ENCODE measurements at regions not wholly inside any gene's neighbourhood (a gene's known extent, or its start where the extent isn't known, plus 50 kb on each side); places are given as distances from the start of the nearest gene placed in this dataset.
"Not testable (repeated sequence)": the region's sequence is repeated elsewhere in the genome, so short reads cannot be mapped to it uniquely, and the experiment has no call there.

DNA sequence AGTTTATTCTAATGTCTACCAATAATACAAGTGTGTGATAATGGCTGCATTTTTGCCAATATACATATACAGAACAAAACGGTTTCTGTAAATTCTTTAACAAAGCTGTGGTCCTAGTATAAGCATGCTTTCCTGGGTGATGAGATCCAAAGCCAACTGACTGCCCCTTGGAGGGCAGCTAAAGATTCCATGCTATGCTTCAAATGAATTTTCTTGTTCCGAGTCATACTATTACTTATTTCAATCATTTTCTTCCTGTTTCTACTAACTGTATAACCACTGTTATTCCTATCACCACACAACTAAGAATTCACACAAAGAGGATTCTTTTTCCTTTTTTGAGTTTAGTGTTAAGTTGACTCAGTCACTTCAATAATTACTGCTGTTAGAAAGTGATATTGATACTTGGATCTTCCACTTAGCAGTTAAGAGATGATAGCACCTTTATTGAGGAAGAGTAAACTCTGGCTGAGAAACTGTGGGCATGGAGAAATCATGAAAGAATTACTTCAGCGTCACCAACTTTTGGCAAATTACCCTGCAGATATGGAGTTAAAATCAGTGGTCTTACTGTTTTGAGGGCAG is 197.5 kb downstream of the ARL4A start:
- DNase-seq (ENCODE audit: low read depth, low spot score): no peak

DNA sequence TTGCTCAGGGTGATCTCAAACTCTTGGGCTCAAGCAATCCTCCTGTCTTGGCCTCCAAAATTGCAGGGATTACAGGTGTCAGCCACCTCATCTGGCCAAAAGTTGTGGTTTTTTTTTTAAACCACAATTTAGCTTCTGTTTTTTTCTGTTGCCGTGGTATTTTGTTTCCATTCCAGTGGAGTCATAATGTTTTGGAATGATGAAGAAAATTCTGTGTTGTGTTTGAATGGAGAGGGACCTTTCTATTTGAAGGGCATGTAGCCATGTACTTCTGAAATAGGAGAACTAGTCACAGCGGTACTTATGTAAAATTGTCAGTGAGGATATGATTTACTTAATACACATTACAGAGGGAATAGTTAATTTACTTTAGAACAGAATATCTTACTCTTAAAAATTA is 201.3 kb downstream of the ARL4A start:
- no peak for DNase-seq (ENCODE audit: low read depth, low spot score)

DNA sequence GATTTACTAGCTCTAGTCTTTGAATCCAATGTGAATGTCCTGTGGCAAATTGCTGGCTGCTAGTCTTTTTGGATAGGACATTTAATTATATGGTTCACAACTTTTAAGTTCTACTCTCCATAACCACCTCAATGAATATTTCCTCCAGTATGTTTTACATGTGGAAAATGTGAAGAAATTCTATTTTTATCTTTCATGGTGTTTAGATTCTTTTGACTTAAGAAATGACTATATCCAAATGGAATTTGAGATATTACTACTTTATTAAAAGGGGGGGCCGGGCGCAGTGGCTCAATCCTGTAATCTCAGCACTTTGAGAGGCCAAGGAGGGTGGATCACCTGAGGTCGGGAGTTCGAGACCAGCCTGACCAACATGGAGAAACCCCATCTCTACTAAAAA is 202.0 kb downstream of the ARL4A start:
- no peak for DNase-seq (ENCODE audit: low read depth, low spot score)

DNA sequence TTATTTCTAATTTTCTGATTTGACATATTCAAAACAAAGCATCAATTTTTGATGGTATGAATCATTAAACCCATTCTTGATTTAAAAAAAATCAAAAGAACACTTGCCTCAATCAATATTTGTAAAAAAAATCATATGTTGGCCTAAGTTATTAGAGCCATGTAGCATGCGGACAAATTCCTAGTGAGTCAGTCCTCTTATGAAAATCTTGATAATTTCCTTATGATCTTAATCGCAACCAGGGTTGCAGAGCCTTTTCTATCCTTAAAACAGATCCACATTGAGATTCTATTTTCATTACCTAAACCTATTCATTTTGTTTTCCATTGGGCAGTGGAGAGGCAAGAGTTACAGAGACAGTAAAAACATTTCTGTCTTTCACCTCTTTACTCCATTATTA is 203.2 kb downstream of the ARL4A start:
- no peak for DNase-seq (ENCODE audit: low read depth, low spot score)

DNA sequence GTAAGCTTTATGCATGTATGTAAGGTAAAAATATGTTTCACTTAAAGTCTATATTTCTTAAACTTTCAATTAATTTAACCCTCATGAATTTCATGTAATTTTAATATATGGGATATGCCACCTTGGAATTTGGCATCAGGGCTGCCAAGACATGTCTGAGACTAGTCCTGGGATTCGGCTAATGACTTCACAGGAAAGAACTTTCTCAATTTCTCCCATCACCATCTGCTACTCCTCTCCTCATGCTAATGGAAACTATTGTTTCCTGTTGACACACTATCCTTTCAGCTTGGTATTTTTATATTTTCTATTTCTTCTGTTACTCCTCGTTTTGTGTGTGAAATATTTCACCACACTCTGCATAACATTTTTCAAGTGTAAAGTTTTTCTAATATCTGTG is 205.9 kb downstream of the ARL4A start:
- no peak for DNase-seq (ENCODE audit: low read depth, low spot score)

DNA sequence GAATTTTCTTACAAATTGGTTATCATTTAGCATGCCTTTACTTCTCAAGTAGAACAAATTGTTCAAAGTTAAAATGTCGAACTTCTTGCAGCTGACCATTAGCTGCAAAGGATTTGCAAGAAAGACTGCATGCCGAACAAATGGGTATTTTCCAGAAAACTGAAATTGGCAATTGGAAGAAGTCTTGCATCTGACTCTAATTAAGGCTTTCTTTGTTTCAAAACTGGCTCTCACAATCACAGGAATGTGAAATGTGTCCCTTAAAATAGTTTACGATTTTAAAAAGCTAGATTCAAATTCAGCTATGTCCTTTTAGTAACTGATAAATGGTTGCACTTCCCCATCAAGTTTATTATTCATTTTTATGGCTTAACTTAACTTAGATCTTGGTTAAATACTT is 207.9 kb downstream of the ARL4A start:
- DNase-seq (ENCODE audit: low read depth, low spot score): no peak

DNA sequence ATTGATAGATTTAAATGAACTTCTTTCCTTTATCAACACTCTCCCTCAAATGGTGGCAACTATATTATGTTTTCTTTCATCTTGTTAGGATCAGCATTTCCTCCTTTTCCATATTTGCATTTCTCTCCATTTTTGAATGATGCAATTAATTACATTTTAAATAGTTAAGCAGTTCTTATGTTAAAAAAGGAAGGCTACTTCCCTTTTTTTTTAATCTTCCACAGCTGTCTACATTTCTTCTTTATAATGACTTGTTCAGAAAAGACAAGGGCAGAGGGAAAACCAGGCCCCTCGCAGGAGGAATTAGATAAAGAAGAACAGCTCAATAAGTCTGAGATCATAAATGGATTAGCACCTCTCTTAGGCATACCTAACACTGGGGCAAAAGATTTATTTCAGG is 208.9 kb downstream of the ARL4A start:
- no peak for DNase-seq (ENCODE audit: low read depth, low spot score)

DNA sequence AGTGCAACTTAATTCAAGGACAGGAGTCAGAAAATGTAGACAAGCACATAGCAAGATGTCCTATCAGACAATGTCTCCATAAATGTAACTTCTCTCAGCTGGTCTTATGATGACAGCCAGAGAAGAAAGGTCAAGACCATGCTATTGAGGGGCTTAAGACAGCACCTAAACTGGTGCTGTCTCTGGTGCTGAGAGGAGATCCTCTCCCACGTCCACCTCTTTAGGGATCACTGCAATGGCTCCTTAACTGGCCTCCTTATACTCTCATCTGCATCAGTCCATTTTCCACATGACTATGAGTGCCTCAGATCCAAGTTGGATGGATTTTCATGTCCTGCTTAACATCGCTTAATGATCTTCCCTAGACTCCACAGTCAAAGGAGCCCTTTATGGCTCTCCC is 210.6 kb downstream of the ARL4A start:
- no peak for DNase-seq (ENCODE audit: low read depth, low spot score)

DNA sequence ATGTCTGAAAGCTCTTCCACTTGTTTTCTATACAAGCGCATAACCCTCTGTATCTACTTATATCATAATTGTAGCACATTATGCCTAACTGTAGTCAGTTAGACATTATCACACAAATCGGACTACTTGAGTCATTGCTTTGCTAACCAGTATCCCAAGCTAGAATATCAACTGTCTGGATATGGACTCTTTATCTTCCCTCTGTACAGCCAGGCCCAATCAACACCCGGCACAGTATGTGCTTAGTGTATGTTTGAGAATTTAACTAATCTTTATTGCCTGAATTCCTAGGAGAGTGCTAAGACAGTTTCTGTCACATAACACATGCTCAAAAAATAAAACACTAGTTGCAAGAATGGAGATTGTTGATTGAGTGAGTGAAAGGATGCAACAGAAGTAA is 211.2 kb downstream of the ARL4A start:
- DNase-seq (ENCODE audit: low read depth, low spot score): no peak

DNA sequence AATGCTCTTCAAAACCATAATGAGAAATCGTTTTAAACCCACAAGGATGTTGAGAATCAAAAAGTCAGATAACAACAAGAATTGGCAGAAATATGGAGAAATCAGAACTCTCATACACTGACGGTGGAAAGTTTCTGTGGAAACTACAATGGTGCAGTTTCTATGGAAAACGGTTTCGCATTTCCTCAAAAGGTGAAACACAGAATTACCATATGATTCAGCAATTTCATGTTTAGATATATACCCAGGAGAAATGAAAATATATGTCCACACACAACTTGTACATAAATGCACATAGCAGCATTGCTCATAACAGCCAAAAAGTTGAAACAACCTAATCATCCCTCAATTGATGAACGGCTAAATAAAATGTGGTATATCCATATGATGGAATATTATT is 218.2 kb downstream of the ARL4A start:
- DNase-seq (ENCODE audit: low read depth, low spot score): no peak

DNA sequence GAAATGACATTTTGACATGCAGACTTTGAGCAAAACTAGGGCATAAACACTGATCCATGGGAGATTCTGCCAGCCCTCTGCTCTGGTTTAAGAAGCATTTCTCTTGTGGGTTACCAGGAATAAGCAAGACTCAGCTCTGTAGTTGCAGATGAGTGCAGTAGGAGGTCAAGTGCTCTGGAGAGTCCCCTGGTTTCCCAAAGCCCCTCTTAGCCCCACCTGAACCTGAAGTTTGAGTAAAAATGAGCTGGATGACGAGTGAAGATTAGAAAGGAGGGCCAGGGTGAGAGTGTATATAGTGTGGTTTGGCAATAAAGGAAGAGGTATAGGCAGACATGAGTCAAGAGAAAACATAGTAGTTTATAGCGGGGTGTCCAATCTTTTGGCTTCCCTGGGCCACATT is 220.3 kb downstream of the ARL4A start:
- no peak for DNase-seq (ENCODE audit: low read depth, low spot score)

DNA sequence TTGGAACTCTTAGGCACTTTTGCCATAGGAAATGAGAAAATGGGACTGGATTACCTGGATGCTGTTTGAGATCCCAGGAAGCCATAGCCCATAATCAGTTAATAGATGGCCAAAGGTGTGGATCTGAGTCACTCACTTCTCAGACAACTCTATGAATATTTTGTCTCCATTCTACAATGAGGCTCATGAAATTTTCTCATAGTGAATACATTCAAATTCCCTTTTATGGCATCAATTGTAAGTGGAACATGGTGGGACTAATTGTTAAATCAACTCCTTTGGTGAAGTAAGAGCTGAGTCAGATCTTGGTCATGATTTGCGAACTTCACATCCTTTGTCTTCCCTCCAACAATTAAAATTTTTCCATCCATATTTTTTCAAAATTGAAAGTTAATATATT is 222.1 kb downstream of the ARL4A start:
- no peak for DNase-seq (ENCODE audit: low read depth, low spot score)

DNA sequence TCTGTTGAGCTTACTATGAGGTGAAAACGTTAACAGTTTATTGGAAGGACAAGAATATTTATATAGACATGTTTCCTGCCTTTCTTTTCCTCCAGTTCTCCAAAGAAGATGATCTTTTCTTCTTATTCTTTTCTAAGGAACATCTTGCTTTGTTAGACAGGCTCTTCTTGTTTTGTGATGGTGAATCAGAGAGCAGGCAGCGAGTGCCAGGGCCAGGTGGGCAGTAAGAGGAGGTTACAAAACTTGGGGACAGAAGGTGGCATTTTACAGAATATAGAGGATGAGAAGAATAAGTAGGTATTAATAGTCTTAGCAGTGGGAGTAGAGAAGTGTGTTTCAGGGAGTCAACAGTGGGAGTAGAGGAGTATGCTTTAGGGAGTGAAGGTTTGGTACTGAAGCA is 223.6 kb downstream of the ARL4A start:
- DNase-seq (ENCODE audit: low read depth, low spot score): no peak

DNA sequence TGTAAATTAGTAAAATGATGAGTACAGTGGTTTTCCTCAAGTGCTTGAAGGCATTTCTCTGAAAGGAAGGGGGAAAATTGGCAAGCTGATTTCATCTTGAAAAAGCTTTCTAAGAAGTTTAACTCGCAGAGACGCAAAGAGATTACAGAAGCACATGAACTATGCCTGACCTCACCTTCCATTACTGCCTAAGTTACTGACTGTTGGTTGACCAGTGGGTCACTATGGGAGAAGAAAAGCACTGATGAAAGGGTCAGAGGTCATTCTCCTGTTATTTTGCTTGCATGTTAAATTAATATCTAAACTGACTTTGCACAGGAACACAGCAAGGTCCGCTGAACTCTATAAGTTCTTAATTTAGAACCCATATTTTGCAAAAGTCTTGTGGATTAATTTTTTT is 225.6 kb downstream of the ARL4A start:
- no peak for DNase-seq (ENCODE audit: low read depth, low spot score)

DNA sequence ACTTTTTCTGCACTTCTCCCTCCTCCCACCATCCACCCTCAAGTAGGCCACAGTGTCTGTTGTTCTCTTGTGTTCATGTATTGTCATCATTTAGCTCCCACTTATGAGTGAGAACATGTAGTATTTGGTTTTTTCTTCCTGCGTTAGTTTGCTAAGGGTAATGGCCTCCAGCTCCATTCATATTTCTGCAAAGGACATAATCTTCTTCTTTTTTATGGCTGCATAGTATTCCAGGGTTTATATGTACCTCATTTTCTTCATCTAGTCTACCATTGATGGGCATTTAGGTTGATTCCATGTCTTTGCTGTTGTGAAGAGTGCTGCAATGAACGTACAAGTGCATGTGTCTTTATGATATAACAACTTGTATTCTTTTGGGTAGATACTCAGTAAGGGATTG is 230.4 kb downstream of the ARL4A start:
- no peak for DNase-seq (ENCODE audit: low read depth, low spot score)

DNA sequence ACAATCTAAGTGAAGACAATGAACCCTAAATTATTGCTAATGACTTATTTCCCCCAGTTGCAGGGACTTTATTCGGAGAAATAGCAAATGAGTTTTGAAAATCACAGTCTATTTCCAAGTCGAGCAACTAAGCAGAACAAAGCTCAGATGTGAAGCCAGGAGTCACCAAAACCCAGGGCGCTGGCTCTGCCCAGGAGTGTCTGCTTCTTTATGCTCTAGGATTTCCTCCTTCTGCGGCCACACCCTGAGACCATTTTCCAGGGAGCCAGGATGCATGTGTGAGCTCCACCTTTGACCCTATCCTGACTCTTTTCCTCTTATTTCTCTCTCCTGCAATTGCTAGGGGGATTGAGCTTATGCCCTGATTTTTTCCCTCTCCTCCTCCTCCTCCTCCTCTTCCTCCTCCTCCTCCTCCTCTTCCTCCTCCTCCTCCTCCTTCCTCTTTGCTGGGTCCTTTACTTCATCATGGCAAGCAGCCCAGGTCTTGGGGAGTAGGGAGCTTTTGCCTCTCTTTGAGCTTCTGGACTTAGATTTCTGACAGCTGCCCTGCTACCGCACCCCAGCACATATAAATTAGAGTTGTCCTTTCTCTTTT is 234.4 kb downstream of the ARL4A start:
- no peak for DNase-seq (ENCODE audit: low read depth, low spot score)

DNA sequence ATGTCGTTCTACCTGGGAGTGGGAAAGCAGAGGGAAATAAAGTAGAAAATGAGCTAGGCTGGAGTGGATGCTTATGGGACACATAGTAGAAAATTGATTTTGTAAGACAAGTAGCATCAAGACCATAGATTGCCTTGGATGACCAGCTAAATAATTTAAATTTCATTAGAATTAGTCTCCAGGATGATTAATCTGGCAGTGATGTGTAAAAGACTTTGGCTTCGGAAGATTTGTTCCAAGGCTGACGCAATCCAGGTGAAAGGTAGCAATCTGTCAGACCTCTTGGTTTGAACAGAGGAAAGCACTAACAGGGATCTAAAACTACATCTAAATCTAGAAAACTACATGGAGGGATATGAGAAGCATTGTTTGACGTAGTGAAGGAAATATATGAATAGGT is 236.5 kb downstream of the ARL4A start:
- DNase-seq (ENCODE audit: low read depth, low spot score): no peak

DNA sequence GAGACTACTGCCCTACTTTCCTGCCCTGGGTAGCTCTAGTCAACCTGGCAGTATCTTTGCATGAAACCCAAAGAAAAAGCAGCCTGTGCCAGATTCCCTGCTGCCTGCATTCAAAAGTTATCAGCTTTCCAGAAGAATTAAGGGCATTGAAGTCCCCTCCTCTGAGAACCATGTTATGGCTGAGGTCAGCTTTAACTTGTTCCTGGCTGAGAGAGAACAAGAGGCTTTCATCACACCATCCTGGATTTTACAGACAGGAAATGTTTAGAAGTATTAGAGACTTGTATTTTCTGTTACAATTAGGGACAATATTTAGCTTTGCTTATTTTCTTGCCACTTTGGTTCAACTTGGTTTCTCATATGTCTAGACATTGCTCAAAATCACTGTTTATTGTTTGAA is 238.8 kb downstream of the ARL4A start:
- no peak for DNase-seq (ENCODE audit: low read depth, low spot score)

DNA sequence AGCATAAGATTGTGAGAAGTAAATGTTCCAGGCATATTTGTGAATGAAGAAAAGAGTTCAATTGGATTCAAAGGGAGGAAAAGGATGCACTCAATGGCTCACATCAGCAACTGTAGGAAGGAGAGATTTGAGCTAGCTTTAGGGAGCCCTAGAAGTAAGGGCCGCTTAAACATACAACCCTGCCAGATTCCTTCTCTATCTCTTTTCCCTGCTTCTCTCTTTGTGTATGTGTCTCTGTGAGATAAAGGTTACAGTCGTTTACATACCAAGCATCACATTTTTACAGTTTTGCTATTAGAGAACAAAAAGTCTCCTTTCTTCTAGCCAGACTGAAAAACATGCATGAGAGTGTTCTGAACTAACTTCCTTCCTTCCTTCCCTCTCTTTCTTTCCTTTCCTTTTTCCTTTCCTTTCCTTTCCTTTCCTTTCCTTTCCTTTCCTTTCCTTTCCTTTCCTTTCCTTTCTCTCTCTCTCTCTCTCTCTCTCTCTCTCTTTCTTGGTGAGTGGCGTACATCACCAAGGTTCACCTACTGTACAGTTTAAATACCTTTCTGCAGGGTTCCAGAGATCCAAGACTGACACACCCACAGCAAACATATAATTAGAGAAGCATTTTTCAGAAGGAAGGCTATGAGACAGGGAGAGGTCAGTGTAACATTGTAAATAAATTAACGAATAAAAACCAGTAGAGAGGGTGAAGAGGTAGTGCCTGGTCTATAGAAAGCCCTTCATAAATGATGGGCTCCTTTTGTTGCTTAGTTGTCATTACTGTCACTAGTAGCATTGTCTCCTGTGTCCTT is 240.4 kb downstream of the ARL4A start:
- no peak for DNase-seq (ENCODE audit: low read depth, low spot score)

DNA sequence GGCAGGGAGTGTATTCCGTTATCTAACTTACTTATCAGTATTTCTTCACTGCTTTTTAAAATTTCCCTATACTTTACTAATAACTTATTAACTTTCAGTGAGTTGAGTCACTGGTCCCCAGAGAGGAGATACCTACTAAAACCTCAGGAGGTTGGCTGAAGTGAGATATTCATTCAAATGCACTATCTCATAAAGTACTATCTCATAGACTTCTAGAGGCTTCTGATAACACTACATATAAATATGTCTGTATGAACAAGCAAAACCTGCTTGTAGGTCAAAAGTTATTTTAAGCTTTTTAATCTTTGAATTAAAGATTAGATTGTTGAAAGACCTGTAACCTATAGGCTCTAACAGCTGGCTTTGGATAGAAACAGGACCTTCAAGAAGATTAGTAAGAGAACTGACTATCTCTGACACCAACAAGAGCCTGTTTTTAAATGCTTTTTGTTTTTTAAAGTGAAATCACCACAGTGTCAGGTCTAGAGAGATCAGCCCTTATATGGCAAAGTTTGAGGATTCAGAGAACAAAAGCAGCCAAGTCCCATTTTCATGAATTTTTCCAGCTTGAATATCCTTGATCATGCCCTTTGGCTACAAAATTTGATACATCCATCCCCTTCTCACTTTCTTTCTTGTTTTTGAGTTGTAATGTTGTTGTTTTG is 242.2 kb downstream of the ARL4A start:
- no peak for DNase-seq (ENCODE audit: low read depth, low spot score)

DNA sequence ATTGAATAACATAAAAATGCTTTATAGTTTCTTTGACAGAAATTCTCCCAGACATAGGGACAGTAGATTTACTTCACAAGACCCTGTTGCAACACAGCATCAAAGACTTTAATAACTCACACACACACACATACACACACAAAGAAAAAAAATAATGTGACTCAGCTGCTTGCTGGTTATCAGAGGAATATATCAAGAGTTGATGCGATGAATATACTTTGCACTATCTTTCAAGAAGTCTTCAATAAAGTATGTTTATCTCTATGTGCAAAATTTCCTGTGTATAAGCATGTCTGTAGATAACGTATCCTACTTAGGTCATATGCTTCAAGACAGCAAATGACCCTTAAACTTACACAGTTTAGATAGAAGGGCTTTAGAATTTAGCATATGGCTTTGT is 243.1 kb downstream of the ARL4A start:
- DNase-seq (ENCODE audit: low read depth, low spot score): no peak

DNA sequence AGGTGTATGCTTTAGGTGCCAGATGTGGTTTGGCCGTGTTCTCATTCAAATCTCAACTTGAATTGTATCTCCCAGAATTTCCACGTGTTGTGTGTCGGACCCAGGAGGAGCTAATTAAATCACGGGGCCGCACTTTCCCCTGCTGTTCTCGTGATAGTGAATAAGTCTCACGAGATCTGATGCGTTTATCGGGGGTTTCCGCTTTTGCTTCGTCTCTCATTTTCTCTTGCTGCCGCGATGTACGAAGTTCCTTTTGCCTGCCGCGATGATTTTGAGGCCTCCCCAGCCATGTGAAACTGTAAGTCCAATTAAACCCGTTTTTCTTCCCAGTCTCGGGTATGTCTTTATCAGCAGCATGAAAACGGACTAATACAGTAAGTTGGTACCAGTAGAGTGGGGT is 244.0 kb downstream of the ARL4A start:
- DNase-seq (ENCODE audit: low read depth, low spot score): not testable (repeated sequence)

DNA sequence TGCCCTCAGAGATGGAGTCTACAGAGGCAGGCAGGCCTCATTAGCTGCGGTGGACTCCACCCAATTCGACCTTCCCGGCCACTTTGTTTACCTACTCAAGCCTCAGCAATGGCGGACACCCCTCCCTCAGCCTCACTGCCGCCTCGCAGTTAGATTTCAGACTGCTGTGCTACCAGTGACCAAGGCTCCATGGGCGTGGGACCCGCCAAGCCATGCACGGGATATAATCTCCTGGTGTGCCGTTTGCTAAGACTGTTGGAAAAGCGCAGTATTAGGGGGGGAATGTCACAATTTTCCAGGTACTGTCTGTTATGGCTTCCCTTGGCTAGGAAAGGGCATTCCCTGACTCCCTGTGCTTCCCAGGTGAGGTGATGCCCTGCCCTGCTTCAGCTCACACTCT is 252.3 kb downstream of the ARL4A start:
- no peak for DNase-seq (ENCODE audit: low read depth, low spot score)

Data from pulmonary artery endothelial cell (primary cell).